Esophagus muscularis mucosa (tissue), 4 donors: ENCODE measurements at regions not wholly inside any gene's neighbourhood (a gene's known extent, or its start where the extent isn't known, plus 50 kb on each side); places are given as distances from the start of the nearest gene placed in this dataset.

Experiments
- DNase-seq: peaks from one replicate; pipeline ENCODE4 v3.0.0-alpha.2; 2017; ENCODE audit errors: extremely low spot score
- H3K27ac ChIP-seq, 4 donors: fragments of 200-600 bp; sonication (generic); replicated peaks in 1 of 4; 1 replicate in 3 of 4; 2 replicates in 1 of 4; pipeline ENCODE4 v1.5.1; 2016 to 2019; ENCODE audit warnings: mild to moderate bottlenecking in 1 of 4
- H3K27me3 ChIP-seq, 4 donors: fragments of 200-600 bp; sonication (generic); one replicate each; pipeline versions ENCODE4 v1.5.1 to v1.6.0; 2016 to 2019
- H3K36me3 ChIP-seq, 4 donors: fragments of 200-600 bp; sonication (generic); one replicate each; pipeline ENCODE4 v1.5.1; 2016 to 2019
- H3K4me1 ChIP-seq, 4 donors: fragments of 200-600 bp; sonication (generic); one replicate each; pipeline ENCODE4 v1.5.1; 2016 to 2019
- H3K4me3 ChIP-seq, 4 donors: fragments of 200-600 bp; sonication (generic); 1 replicate in 2 of 4; 2 replicates in 2 of 4; pipeline ENCODE4 v1.5.1; 2016 to 2019; ENCODE audit warnings: mild to moderate bottlenecking in 4 of 4, moderate library complexity in 1 of 4
- H3K9me3 ChIP-seq, 4 donors: fragments of 200-600 bp; sonication (generic); 1 replicate in 3 of 4; 2 replicates in 1 of 4; pipeline ENCODE4 v1.5.1; 2016 to 2019
- EP300 ChIP-seq: sonication (generic); formaldehyde crosslinking; IDR thresholded peaks from one replicate; pipeline ENCODE4 v1.6.1; 2017; ENCODE audit warnings: antibody characterized with exemption
- POLR2A ChIP-seq: fragments of 450-650 bp; IDR thresholded peaks from one replicate; pipeline ENCODE4 v1.6.1; 2017; ENCODE audit warnings: antibody characterized with exemption, moderate library complexity, mild to moderate bottlenecking, low read depth
- POLR2AphosphoS5 ChIP-seq, 2 donors: sonication (generic); formaldehyde crosslinking; IDR thresholded peaks; one replicate each; pipeline ENCODE4 v1.6.1; 2017; ENCODE audit warnings: antibody characterized with exemption in 2 of 2
- WGBS: methylation state at CpG from one replicate; pipeline ENCODE4 v1.1.5; 2018; 5-methylcytosine and 5-hydroxymethylcytosine counted together
- intact Hi-C: fragments of 100-400 bp; cut with DNase I; formaldehyde crosslinking; loops from one replicate; pipeline ENCODE4 v1.15.1; 2023
- TF ChIP-seq, protein P1 (sequence below), 3 experiments: fragments of 200-600 bp in 2 of 3; fragments of 450-650 bp in 1 of 3; sonication (generic) in 2 of 3; IDR thresholded peaks; one replicate each; pipeline ENCODE4 v1.5.1; 2017 to 2019; ENCODE audit warnings: antibody characterized with exemption in 3 of 3, mild to moderate bottlenecking in 2 of 3, moderate library complexity in 1 of 3

DNA sequence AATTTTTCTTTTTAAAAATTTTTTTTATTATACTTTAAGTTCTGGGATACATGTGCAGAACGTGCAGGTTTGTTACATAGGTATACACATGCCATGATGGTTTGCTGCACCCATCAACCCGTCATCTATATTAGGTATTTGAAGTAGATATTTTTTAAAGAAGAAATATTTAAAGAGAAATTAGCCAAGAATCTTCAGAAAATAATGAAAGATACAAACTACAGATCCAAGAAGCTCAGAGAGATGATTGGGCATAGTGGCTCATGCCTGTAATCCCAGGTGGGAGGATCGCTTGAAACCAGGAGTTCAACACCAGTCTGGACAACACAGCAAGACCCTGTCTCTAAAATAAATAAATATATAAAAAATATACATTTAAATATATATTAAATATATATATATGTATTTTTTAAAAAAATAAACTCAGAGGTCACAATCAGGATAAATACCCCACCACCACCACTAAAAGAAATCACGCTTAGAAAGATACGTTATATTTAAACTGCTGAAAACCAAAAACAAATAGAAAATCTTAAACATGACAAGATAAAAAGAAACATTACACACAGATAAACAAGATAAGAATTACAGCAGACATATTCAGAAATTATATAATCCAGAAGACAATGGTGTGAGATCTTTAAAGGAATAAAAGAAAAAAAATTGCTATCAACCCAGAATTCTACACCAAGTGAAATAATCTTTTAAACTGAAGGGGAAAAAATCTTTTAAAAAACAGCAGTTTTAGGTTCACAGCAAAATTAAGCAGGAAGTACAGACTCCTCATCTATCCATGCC lies 57.5 kb downstream of the CSF2 start:
- DNase-seq, result no peak
- WGBS, result 88% methylated on average over 5 of the region's 5 CpGs
- intact Hi-C loops, result no loop called here

GRCh38 chr5:132132138-132132537 lies 58.5 kb downstream of the CSF2 start:
- H3K27ac ChIP-seq, result no peak overlapping the region
- no peaks in the 10 kb centered on the region for H3K4me1 ChIP-seq
- intact Hi-C loops, result no loop called here
- no peak for DNase-seq
- H3K9me3 ChIP-seq, result peaks cover 0 to 17% (median 1%) of the 10 kb centered on the region in 4 donors
- no peak overlapping the region for H3K4me3 ChIP-seq
- TF ChIP-seq EP300 (no peak), POLR2A (no peak), POLR2AphosphoS5 (IDR thresholded peaks at IDR 0.05) (peak in 1 of 2 donors; percentile 59)
- TF ChIP-seq, protein P1, sequence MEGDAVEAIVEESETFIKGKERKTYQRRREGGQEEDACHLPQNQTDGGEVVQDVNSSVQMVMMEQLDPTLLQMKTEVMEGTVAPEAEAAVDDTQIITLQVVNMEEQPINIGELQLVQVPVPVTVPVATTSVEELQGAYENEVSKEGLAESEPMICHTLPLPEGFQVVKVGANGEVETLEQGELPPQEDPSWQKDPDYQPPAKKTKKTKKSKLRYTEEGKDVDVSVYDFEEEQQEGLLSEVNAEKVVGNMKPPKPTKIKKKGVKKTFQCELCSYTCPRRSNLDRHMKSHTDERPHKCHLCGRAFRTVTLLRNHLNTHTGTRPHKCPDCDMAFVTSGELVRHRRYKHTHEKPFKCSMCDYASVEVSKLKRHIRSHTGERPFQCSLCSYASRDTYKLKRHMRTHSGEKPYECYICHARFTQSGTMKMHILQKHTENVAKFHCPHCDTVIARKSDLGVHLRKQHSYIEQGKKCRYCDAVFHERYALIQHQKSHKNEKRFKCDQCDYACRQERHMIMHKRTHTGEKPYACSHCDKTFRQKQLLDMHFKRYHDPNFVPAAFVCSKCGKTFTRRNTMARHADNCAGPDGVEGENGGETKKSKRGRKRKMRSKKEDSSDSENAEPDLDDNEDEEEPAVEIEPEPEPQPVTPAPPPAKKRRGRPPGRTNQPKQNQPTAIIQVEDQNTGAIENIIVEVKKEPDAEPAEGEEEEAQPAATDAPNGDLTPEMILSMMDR (IDR thresholded peaks at IDR 0.05), result no peak
- H3K27me3 ChIP-seq, result no peaks in the 10 kb centered on the region
- no peaks in the 10 kb centered on the region for H3K36me3 ChIP-seq
- 68% methylated on average over 1 of the region's 1 CpG for WGBS

More for the DNA sequence above, 57.5 kb downstream of the CSF2 start:
- Histone ChIP-seq H3K36me3 (no peaks in the 10 kb centered on the region), H3K4me3 (no peak overlapping the region), H3K9me3 (peaks cover 0 to 17% (median 1%) of the 10 kb centered on the region in 4 donors), H3K4me1 (no peaks in the 10 kb centered on the region), H3K27ac (no peak overlapping the region), H3K27me3 (no peaks in the 10 kb centered on the region)
- TF ChIP-seq POLR2AphosphoS5 (IDR thresholded peaks at IDR 0.05) (no peak), EP300 (no peak), POLR2A (no peak)
- TF ChIP-seq, protein P1 (IDR thresholded peaks at IDR 0.05), result no peak

- no peaks in the 10 kb centered on the region for H3K36me3 ChIP-seq
- peaks cover 0 to 15% (median 1%) of the 10 kb centered on the region in 4 donors for H3K9me3 ChIP-seq
- no peaks in the 10 kb centered on the region for H3K4me1 ChIP-seq
- WGBS, result 64% methylated on average over 4 of the region's 5 CpGs
- intact Hi-C loops, result no loop called here
- H3K27me3 ChIP-seq, result no peaks in the 10 kb centered on the region
- TF ChIP-seq, protein P1 (IDR thresholded peaks at IDR 0.05), result no peak
- no peak for TF ChIP-seq POLR2A
- TF ChIP-seq POLR2AphosphoS5 (IDR thresholded peaks at IDR 0.05), result no peak
- no peak for TF ChIP-seq EP300
- DNase-seq, result no peak
- H3K4me3 ChIP-seq, result no peak overlapping the region
- no peak overlapping the region for H3K27ac ChIP-seq
These were observed 60.8 kb downstream of the CSF2 start for GRCh38 chr5:132134384-132134783.

- Histone ChIP-seq H3K36me3 (no peaks in the 10 kb centered on the region), H3K27me3 (no peaks in the 10 kb centered on the region), H3K9me3 (peaks cover 0 to 15% (median 0%) of the 10 kb centered on the region in 4 donors), H3K4me1 (no peaks in the 10 kb centered on the region), H3K4me3 (no peak overlapping the region), H3K27ac (no peak overlapping the region)
- TF ChIP-seq, protein P1 (IDR thresholded peaks at IDR 0.05), result no peak
- intact Hi-C loops, result no loop called here
- DNase-seq, result no peak
- WGBS, result 84% methylated on average over 2 of the region's 2 CpGs
These were observed 63.3 kb downstream of the CSF2 start for GRCh38 chr5:132136906-132137305.

- intact Hi-C loops, result no loop called here
- H3K9me3 ChIP-seq, result peaks cover 0 to 21% (median 3%) of the 10 kb centered on the region in 4 donors
- 59% methylated on average over 1 of the region's 1 CpG for WGBS
- H3K27ac ChIP-seq, result no peak overlapping the region
- TF ChIP-seq POLR2A, result no peak
- no peak for TF ChIP-seq EP300
- no peaks in the 10 kb centered on the region for H3K27me3 ChIP-seq
- no peak overlapping the region for H3K4me3 ChIP-seq
- H3K36me3 ChIP-seq, result no peaks in the 10 kb centered on the region
- DNase-seq, result no peak
- no peaks in the 10 kb centered on the region for H3K4me1 ChIP-seq
These were observed 64.7 kb downstream of the CSF2 start for GRCh38 chr5:132138260-132138659.
